HCT116 (cell line): ENCODE measurements at regions not wholly inside any gene's neighbourhood (a gene's known extent, or its start where the extent isn't known, plus 50 kb on each side); places are given as distances from the start of the nearest gene placed in this dataset.

Experiments
- ATAC-seq: fragments of 200-7000 bp; cut with Tn5 transposase; 2 replicates; pipeline ENCODE4 v1.9.1; 2020; ENCODE audit warnings: mild to moderate bottlenecking, moderate library complexity
- BruUV-seq: library from RNA; stranded (reverse); fragments of 400-500 nt; replicated peaks from 2 replicates; lab custom pipeline; 2021; lab: Mats Ljungman, UMichigan
- CTCF ChIA-PET: fragments of 300-600 bp; sonication (Branson Sonifier 250); formaldehyde crosslinking; loops from one replicate; lab custom pipeline; 2021; ENCODE audit warnings: antibody characterized with exemption; lab: Charles Lee
- POLR2A ChIA-PET: fragments of 300-600, 350-600 bp; sonication (Branson Sonifier 250); formaldehyde crosslinking; loops from one replicate; lab custom pipeline; 2021; ENCODE audit warnings: antibody characterized with exemption; lab: Charles Lee
- RAD21 ChIA-PET, 2 experiments: fragments of 300-600 bp; sonication (Branson Sonifier 250); formaldehyde crosslinking; loops; one replicate each; lab custom pipeline; 2023; ENCODE audit warnings: low total read pairs in 2 of 2; ENCODE audit not compliant: uncharacterized antibody in 2 of 2, unreplicated experiment in 2 of 2, low non-redundant PET in 1 of 2; lab: Charles Lee
- DNase-seq: peaks from one replicate; pipeline ENCODE4 v3.0.0-alpha.2; 2010; ENCODE audit warnings: low read depth, low spot score
- H2AFZ ChIP-seq: fragments of 200-600 bp; shearing (Covaris generic), sonication (generic); 2 replicates; pipeline ENCODE4 v1.6.1; 2017; ENCODE audit warnings: low read depth, mixed run types, mixed read lengths, antibody characterized with exemption, low read length; ENCODE audit not compliant: poor library complexity, severe bottlenecking
- H3K27ac ChIP-seq: 2 replicates; pipeline ENCODE4 v1.5.1; 2012; ENCODE audit warnings: low read depth, low read length
- H3K27me3 ChIP-seq: fragments of 200-600 bp; sonication (generic); 2 replicates; pipeline ENCODE4 v1.6.1; 2016; ENCODE audit warnings: mixed run types, low read length, mixed read lengths; ENCODE audit not compliant: insufficient read depth
- H3K36me3 ChIP-seq, 2 experiments: fragments of 200-500 bp in 1 of 2; fragments of 200-600 bp in 1 of 2; sonication (Bioruptor generic) in 1 of 2; sonication (generic) in 1 of 2; 2 replicates each; pipeline versions ENCODE4 v1.5.1 to v1.6.1; 2014 to 2016; ENCODE audit warnings: low read length in 2 of 2, inconsistent platforms in 1 of 2, mixed read lengths in 1 of 2, mixed run types in 1 of 2; ENCODE audit not compliant: insufficient read depth in 2 of 2, control insufficient read depth in 1 of 2
- H3K4me1 ChIP-seq, 2 experiments: fragments of 200-600 bp in 1 of 2; sonication (generic) in 1 of 2; 2 replicates each; pipeline versions ENCODE4 v1.5.1 to v1.6.1; 2012 to 2017; ENCODE audit warnings: low read length in 2 of 2, inconsistent platforms in 1 of 2, mild to moderate bottlenecking in 1 of 2, mixed read lengths in 1 of 2, mixed run types in 1 of 2, moderate library complexity in 1 of 2; ENCODE audit not compliant: insufficient read depth in 2 of 2, control insufficient read depth in 1 of 2
- H3K4me2 ChIP-seq: fragments of 200-600 bp; sonication (generic); 2 replicates; pipeline ENCODE4 v1.6.1; 2017; ENCODE audit warnings: mixed run types, low read length, mixed read lengths
- H3K4me3 ChIP-seq, 2 experiments: fragments of 200-600 bp in 1 of 2; sonication (generic) in 1 of 2; replicated peaks in 1 of 2; 2 replicates each; pipeline ENCODE4 v1.5.1; 2011 to 2016; ENCODE audit warnings: low read length in 2 of 2, control low read depth in 1 of 2, low read depth in 1 of 2, mild to moderate bottlenecking in 1 of 2, mixed read lengths in 1 of 2, mixed run types in 1 of 2
- H3K79me2 ChIP-seq: fragments of 200-600 bp; sonication (generic); 2 replicates; pipeline ENCODE4 v1.6.1; 2017; ENCODE audit warnings: mild to moderate bottlenecking, mixed run types, low read length, moderate library complexity, mixed read lengths; ENCODE audit not compliant: insufficient read depth
- H3K9ac ChIP-seq: fragments of 200-600 bp; sonication (generic); 2 replicates; pipeline ENCODE4 v1.6.1; 2016; ENCODE audit warnings: low read length, mixed read lengths
- H3K9me2 ChIP-seq: fragments of 200-600 bp; sonication (generic), shearing (Covaris generic); 2 replicates; pipeline ENCODE4 v1.6.1; 2017; ENCODE audit warnings: mixed run types, mild to moderate bottlenecking, moderate library complexity; ENCODE audit not compliant: insufficient read depth
- H3K9me3 ChIP-seq, 2 experiments: fragments of 200-500 bp in 1 of 2; fragments of 200-600 bp in 1 of 2; sonication (Bioruptor generic) in 1 of 2; sonication (generic) in 1 of 2; 2 replicates each; pipeline ENCODE4 v1.6.1; 2014 to 2017; ENCODE audit warnings: low read length in 2 of 2, mixed read lengths in 2 of 2, inconsistent platforms in 1 of 2, low read depth in 1 of 2, mild to moderate bottlenecking in 1 of 2, mixed run types in 1 of 2, moderate library complexity in 1 of 2; ENCODE audit not compliant: control insufficient read depth in 1 of 2, insufficient read depth in 1 of 2
- H4K20me1 ChIP-seq: fragments of 200-600 bp; sonication (generic), shearing (Covaris generic); 2 replicates; pipeline ENCODE4 v1.6.1; 2017; ENCODE audit warnings: mixed run types, mild to moderate bottlenecking, moderate library complexity; ENCODE audit not compliant: insufficient read depth
- ATF3 ChIP-seq: IDR thresholded peaks from 2 replicates; pipeline ENCODE4 v1.6.1; 2012
- CBX3 ChIP-seq: IDR thresholded peaks from 2 replicates; pipeline ENCODE4 v1.6.1; 2012; ENCODE audit warnings: low read depth
- CEBPB ChIP-seq: IDR thresholded peaks from 2 replicates; pipeline ENCODE4 v1.6.1; 2012; ENCODE audit warnings: low read depth
- ELF1 ChIP-seq: IDR thresholded peaks from 2 replicates; pipeline ENCODE4 v1.6.1; 2012; ENCODE audit warnings: low read depth, borderline replicate concordance
- EZH2 ChIP-seq: fragments of 200-600 bp; sonication (generic); IDR thresholded peaks from 2 replicates; pipeline ENCODE4 v1.6.1; 2017; ENCODE audit warnings: antibody characterized with exemption, mixed run types
- EZH2phosphoT487 ChIP-seq: fragments of 200-600 bp; IDR thresholded peaks from 2 replicates; pipeline ENCODE4 v1.6.1; 2018; ENCODE audit warnings: antibody characterized with exemption, borderline replicate concordance
- MAX ChIP-seq: IDR thresholded peaks from 2 replicates; pipeline ENCODE4 v1.6.1; 2012
- POLR2A ChIP-seq: IDR thresholded peaks from 2 replicates; pipeline ENCODE4 v1.7.0; 2011; ENCODE audit warnings: borderline replicate concordance; ENCODE audit not compliant: insufficient read depth, insufficient read length; ENCODE audit errors: extremely low read depth
- POLR2AphosphoS5 ChIP-seq: IDR thresholded peaks from 2 replicates; pipeline ENCODE4 v1.6.1; 2011; ENCODE audit warnings: mild to moderate bottlenecking, low read depth, low read length, moderate library complexity
- REST ChIP-seq: IDR thresholded peaks from 2 replicates; pipeline ENCODE4 v1.6.1; 2012; ENCODE audit warnings: low read depth
- SIN3A ChIP-seq: IDR thresholded peaks from 2 replicates; pipeline ENCODE4 v1.6.1; 2012; ENCODE audit warnings: low read depth
- SP1 ChIP-seq: IDR thresholded peaks from 2 replicates; pipeline ENCODE4 v1.6.1; 2012; ENCODE audit warnings: low read depth
- ZFX ChIP-seq: fragments of 450-650 bp; IDR thresholded peaks from 2 replicates; pipeline ENCODE4 v1.6.1; 2017
- intact Hi-C: fragments of 100-400 bp; cut with micrococcal nuclease; formaldehyde crosslinking; loops from 2 replicates; pipeline ENCODE4 v1.10.0; 2022

GRCh38 chr2:239462671-239463506 lies 62.1 kb upstream of the HDAC4 start:
- ChIA-PET CTCF (no interaction called here), POLR2A (no interaction called here), RAD21 (no interaction called here)
- peaks cover 10 to 11% of the 10 kb centered on the region in 2 experiments; a peak in 3 of 4 replicates for H3K4me1 ChIP-seq
- BruUV-seq = no TSS peak
- no peaks in the 10 kb centered on the region for H3K36me3 ChIP-seq
- no peak overlapping the region for H3K4me3 ChIP-seq
- no peaks in the 10 kb centered on the region for H3K9me3 ChIP-seq
- H3K9ac ChIP-seq = no peak overlapping the region
- no peaks in the 10 kb centered on the region for H3K27me3 ChIP-seq
- intact Hi-C loops = no loop called here
- no peaks in the 10 kb centered on the region for H3K79me2 ChIP-seq
- DNase-seq = no peak
- no peak overlapping the region for H2AFZ ChIP-seq
- TF ChIP-seq EZH2phosphoT487 = no peak
- no peak for TF ChIP-seq POLR2AphosphoS5
- TF ChIP-seq CBX3 = no peak
- no peak for TF ChIP-seq REST
- no peak for TF ChIP-seq EZH2
- TF ChIP-seq ELF1 = no peak
- TF ChIP-seq ZFX = no peak
- TF ChIP-seq ATF3 = no peak
- TF ChIP-seq CEBPB = no peak
- no peak for TF ChIP-seq SP1
- no peak for TF ChIP-seq POLR2A
- TF ChIP-seq MAX = no peak
- no peak for TF ChIP-seq SIN3A
- H3K27ac ChIP-seq = no peak overlapping the region
- H3K4me2 ChIP-seq = no peak overlapping the region
- ATAC-seq = no peak
- H3K9me2 ChIP-seq = no peaks in the 10 kb centered on the region
- H4K20me1 ChIP-seq = no peaks in the 10 kb centered on the region
